ENCODE measurements at regions not wholly inside any gene's neighbourhood (a gene's known extent, or its start where the extent isn't known, plus 50 kb on each side); places are given as distances from the start of the nearest gene placed in this dataset.

- TF ChIP-seq POLR2A (IDR thresholded peaks at IDR 0.05) (no peak), CTCF (IDR thresholded peaks at IDR 0.05) (no peak), EP300 (IDR thresholded peaks at IDR 0.05) (no peak), POLR2AphosphoS5 (IDR thresholded peaks at IDR 0.05) (no peak)
Measured at GRCh38 chr1:232688398-232688797, 58.5 kb upstream of the SIPA1L2 start.
